HL-60 (cell line): ENCODE measurements at regions not wholly inside any gene's neighbourhood (a gene's known extent, or its start where the extent isn't known, plus 50 kb on each side); places are given as distances from the start of the nearest gene placed in this dataset.

Experiments
- GABPA ChIP-seq: IDR thresholded peaks from 2 replicates; pipeline ENCODE4 v1.6.1; 2012; ENCODE audit warnings: low read depth
- POLR2AphosphoS5 ChIP-seq: IDR thresholded peaks from 2 replicates; pipeline ENCODE4 v1.6.1; 2012; ENCODE audit warnings: low read depth
- SPI1 ChIP-seq: IDR thresholded peaks from 2 replicates; pipeline ENCODE4 v1.6.1; 2012; ENCODE audit warnings: low read depth, mild to moderate bottlenecking, borderline replicate concordance
- TF ChIP-seq, protein P1 (sequence below): IDR thresholded peaks from one replicate; pipeline ENCODE4 v1.5.1; 2011; ENCODE audit warnings: low read length, control low read depth, inconsistent platforms; ENCODE audit not compliant: insufficient read depth
- TF ChIP-seq, protein P2 (sequence below): IDR thresholded peaks from 2 replicates; pipeline ENCODE4 v1.6.1; 2012; ENCODE audit warnings: low read depth; ENCODE audit not compliant: insufficient replicate concordance

DNA sequence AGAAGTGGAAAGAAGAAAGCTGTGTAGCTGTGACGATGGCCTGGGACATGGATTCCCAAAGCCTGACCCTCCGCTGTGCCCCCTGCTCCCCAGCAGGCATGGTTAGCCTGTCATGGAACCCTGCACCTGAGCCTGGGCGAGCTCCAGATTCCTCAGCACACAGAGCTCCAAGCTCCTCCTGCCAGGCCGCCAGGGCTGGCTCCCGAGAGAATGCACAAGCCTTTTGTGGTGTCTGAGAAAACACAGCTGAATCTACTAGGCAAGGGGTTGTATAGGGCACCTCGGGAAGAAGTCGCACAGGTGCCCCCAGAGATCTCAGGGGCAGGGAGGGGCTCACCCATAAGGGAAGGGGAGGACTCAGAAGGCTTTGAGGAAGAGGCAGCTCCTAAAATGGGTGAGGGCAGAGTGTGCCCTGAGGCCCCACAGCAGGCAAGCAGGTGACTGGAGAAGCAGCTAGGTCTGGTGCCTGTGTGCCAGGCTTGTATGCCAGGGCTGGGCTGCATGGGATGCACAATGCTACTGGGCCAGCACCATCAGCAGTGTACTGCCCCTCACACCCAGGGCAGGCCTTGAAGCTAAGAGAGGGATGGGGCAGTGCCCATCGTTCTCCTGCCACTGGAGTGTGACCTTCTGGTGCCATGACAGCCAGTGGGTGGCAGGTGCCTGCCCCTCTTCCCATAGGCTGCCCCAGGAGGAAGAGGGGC lies 64.3 kb upstream of the CD93 start:
- TF ChIP-seq, protein P1, sequence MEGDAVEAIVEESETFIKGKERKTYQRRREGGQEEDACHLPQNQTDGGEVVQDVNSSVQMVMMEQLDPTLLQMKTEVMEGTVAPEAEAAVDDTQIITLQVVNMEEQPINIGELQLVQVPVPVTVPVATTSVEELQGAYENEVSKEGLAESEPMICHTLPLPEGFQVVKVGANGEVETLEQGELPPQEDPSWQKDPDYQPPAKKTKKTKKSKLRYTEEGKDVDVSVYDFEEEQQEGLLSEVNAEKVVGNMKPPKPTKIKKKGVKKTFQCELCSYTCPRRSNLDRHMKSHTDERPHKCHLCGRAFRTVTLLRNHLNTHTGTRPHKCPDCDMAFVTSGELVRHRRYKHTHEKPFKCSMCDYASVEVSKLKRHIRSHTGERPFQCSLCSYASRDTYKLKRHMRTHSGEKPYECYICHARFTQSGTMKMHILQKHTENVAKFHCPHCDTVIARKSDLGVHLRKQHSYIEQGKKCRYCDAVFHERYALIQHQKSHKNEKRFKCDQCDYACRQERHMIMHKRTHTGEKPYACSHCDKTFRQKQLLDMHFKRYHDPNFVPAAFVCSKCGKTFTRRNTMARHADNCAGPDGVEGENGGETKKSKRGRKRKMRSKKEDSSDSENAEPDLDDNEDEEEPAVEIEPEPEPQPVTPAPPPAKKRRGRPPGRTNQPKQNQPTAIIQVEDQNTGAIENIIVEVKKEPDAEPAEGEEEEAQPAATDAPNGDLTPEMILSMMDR = no peak
- TF ChIP-seq GABPA (no peak), POLR2AphosphoS5 (no peak), SPI1 (no peak)
- TF ChIP-seq, protein P2, sequence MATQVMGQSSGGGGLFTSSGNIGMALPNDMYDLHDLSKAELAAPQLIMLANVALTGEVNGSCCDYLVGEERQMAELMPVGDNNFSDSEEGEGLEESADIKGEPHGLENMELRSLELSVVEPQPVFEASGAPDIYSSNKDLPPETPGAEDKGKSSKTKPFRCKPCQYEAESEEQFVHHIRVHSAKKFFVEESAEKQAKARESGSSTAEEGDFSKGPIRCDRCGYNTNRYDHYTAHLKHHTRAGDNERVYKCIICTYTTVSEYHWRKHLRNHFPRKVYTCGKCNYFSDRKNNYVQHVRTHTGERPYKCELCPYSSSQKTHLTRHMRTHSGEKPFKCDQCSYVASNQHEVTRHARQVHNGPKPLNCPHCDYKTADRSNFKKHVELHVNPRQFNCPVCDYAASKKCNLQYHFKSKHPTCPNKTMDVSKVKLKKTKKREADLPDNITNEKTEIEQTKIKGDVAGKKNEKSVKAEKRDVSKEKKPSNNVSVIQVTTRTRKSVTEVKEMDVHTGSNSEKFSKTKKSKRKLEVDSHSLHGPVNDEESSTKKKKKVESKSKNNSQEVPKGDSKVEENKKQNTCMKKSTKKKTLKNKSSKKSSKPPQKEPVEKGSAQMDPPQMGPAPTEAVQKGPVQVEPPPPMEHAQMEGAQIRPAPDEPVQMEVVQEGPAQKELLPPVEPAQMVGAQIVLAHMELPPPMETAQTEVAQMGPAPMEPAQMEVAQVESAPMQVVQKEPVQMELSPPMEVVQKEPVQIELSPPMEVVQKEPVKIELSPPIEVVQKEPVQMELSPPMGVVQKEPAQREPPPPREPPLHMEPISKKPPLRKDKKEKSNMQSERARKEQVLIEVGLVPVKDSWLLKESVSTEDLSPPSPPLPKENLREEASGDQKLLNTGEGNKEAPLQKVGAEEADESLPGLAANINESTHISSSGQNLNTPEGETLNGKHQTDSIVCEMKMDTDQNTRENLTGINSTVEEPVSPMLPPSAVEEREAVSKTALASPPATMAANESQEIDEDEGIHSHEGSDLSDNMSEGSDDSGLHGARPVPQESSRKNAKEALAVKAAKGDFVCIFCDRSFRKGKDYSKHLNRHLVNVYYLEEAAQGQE = no peak
